HG03565 (cell line): ENCODE measurements at regions not wholly inside any gene's neighbourhood (a gene's known extent, or its start where the extent isn't known, plus 50 kb on each side); places are given as distances from the start of the nearest gene placed in this dataset.

Source experiments
- ATAC-seq: cut with Tn5 transposase; IDR thresholded peaks from one replicate; pipeline ENCODE4 v1.9.1; 2021; ENCODE audit warnings: mild to moderate bottlenecking, moderate library complexity; ENCODE audit not compliant: unreplicated experiment

DNA sequence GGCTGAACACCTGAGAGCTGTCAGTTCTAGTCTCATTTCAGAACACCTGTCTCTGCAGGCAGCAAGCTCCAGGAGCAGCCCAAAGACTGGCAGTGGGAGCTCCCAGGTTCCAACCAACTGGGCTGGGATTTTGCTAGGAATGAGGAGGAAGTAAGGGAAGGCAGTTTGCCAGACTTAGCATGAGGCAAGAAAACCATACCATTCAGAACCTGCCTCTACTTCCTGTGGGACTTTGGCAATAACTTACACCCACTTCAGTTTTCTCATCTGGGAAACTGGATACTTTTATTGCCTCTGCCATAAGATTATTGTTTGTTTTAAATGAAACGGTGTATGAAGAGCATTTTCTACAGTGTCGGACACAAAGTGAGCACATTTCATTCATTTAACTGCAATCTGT is 363.7 kb upstream of the ISX start:
- no peak for ATAC-seq

DNA sequence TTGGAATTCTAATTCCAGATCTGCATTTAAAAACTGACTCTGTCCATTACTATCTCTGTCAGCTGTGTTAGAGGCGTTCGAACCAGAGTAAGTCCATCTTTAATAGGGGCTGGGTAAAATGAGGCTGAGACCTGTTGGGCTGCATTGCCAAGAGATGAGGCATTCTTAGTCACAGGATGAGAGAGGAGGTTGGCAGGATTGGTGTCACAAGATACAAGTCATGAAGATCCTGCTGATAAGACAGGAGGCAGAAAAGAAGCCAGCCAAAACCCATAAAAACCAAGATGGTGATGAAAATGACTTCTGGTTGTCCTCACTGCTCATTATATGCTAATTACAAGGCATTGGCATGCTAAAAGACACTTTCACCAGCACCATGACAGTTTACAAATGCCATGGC is 356.3 kb upstream of the ISX start:
- no peak for ATAC-seq

DNA sequence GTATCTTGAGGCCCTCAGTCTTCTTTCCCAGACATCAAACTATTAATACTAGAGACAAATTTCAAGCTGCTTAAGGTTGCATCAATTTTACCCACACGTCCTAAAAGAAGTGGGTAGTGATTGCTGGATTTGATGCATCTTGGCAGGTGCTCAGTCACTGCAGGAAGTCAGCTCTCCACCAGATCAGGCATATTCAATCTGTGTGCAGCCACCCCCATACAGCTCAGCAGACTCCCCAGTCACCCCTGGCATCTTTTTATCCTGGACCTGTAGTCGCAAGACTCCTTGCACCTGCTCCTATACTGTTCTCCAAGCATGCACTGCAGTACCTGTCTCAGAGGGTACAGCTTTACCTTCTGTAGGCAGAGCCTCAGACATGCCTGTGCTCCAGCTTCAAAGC is 343.1 kb upstream of the ISX start:
- no peak for ATAC-seq

DNA sequence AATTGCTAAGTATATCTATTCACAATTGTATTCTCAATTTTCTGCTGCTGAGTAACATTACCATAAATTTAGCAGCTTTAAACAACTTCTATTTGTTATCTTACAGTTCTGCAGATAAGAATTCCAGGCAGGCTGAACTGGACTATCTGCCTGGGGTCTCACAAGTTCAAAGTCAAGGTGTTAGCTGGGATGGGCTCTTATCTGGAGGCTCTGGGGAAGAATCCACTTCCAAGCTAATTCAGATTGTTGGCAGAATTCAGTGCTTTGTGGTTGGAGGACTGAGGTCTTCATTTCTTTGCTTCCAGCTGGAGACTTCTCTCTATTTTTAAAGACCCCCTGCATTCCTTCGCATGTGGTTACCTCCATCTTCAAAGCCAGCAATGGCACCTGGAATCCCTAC is 329.9 kb upstream of the ISX start:
- no peak for ATAC-seq

DNA sequence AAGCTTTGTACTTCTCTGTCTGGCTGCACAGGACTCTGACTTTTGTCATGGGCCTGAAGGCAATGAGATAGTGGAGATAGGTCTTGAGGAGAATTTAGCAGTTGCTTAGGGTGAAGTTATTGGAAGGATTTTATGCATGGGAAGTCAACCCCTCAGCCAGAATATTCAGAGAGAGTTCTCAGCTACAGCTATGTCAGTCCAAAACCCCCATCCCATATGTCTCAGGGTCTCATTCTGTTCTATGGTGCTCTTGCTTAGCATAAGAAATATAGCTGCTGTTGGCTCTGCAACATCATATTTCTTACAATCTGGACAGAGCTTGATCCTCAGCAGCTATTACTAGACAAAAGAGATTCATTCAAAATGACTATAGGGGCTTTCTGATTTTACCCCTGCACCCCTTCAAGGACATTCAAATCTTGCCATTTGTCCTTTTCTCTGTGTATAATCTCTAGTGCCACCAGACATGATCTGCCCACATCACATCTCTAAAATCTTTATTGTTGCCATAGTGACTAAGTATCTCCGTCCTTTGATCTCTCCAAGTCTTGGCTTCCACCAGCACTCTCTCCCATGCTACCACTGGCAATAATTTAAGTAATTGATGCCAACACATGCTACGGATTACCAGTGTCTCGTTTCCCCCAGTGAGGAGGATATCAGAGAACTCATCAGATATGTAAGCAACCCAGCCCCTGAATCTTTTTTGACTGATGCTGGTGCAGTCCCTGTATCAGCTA is 327.1 kb upstream of the ISX start:
- no peak for ATAC-seq

DNA sequence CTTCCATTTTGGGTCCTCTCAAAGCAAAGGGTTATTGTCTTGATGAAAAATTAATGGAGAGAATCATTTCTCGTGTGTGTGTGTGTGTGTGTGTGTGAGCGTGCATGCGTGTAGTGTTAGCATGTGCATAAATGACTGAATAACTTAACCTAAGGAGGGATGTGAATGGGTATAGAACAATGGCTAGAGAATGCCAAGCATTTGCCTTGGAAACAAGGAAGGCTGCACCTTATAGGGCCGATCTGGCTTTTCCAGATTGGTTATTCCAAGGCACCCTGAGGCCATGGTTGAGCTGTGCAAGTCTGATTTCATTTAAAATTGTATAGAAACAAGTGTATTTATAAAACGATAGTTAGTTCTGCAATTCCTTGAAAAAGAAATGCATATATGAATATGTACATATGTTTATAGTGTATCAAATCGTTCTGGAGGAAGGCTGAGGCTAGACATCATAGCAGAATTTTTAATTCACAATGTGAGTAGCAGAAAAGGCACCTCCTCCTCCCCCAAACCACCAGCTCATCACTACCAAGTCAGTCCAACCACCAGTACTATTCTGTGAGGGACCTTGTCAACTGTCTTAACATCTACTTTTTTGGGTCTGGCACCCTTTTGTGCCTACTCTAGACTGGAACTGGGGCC is 322.7 kb upstream of the ISX start:
- no peak for ATAC-seq

DNA sequence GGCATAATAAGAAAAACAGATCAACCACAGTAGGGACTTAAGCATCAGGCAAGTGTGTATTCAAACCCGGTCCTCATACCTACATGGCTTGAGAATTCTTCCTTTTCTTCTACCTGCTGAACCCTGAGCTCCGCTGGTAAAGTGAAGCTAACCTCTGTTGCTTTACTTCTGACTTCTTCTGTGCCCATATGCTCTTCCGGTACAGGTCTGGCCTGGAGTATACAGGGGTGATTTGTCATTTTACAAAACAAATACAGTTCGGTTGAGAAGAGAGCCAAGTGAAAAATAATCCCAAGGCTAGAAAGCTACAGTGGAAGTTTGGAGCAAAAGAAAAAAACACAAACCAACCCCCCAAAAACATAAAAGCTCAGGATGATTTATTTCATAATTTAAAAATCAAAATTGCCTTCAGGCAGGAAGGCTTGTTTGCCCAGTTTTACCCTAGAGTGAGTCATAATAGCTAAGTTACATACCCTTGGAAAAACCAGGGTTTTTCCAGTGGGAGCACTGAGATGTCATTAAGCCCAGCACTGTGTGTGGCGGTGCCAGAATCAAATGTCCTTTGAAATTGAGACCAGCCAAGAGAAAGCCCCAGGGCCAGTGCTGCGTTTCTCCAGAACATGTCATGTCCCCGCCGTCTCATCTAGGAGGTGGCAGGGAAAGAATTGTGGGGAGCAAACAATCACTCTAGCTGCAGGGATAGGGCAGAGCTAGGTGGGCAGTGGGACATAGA is 305.5 kb upstream of the ISX start:
- ATAC-seq, result no peak

DNA sequence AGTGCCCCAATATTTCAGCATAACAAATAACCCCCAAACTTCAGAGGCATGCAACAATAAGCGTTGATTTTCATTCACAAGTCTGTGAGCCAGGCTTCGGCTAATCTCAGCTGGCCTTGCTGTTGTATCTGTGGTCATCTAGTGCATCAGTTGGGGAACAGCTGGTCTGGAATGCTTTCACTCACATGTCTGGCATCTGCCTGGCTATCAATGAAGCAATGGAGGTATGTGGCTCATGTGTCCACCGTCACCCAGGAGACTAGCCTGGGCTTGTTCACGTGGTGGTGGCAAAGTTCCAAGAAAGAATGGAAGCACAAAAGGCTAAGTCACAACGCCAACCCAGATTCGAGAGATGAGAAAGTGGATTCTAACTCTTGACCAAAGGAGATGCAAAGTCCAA is 304.8 kb upstream of the ISX start:
- ATAC-seq, result no peak

DNA sequence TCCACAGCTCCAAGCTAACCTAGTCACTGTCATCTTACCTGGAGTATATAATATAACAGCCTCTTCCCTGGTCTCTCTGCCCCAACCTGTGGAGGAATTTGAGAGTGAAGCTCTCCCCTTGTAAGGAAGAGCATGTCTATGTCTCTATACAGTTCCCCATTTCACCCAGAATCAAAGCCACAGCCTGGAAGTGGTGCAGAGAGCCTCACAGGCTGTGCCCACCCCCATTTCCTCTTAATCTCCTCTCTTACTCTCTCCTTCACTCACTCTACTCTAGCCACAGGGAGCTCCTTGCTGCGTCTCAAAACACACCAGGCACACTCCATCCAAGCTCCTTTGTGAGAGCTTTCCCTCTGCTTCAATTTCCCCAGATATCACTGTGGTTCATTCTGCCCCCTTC is 302.5 kb upstream of the ISX start:
- no peak for ATAC-seq

DNA sequence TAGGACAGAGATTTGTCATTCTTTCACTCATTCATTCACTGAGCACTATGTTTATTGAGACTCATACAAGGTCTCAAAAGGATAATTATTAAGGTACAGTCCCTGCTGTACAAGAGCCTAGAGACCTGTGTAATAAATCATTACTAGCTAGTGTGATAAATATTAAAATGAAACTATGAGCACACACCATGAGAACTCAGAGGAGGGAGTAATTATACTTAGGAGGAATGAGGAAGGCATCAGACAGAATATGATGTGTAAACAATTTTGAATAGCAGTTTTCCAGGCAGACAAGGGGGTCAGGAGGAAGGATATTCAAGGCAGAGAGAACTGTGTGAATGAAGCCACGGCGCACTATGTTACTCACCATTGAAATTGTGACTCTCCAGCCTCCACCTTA is 300.8 kb upstream of the ISX start:
- no peak for ATAC-seq

DNA sequence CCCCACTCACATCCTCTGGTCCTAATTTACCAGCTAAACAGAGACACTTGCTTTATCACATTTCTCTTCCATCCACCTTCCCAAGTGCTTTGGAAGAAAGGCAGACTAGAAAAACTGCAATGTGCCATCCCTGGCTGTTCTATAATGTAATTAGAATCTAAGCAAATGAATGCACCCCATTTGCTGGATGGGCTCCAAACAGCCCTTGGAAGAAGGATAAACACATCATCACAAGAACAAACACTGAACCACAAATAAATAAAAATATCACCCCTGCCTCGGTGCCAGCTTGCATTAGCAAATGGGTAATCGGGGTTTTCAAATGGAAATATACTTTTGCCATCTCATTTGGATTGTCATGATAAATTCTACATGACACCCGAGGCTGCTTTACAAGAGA is 296.6 kb upstream of the ISX start:
- no peak for ATAC-seq

DNA sequence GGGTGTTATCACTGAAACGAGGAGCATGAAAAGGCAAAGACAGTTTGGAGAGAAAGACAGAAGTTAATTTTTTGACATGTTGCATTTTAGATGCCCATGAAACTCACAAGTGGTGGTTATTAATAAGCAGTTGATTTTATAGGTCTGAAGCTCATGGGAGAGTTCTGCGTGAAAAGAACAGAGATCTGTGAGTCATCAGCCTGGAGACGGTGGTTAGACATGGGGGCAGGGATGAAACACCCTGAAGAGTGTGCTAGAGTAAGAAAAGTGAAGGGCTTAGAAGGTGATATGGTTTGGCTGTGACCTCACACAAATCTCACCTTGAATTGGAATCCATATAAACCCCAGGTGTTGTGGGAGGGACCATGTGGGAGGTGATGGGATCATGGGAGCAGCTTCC is 289.1 kb upstream of the ISX start:
- no peak for ATAC-seq

DNA sequence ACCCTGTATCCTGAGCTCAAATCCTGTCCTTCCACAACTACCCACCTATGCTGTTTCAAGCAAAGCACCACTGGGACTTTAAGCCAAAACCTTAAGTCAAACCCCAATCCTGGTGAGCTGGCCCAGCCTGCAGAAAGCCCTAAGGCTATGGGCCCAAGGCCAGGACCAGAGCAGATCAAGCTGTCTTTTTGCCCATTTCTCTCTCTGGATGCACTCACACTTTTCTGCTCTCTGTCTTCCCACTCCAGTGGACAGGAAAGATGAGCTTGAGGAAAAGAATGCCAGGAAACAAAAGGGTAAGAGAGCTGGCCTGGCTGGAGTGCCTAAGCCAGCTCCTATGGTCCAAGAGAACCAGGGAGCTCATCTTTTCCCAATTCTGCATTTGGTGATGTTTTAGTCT is 284.3 kb upstream of the ISX start:
- ATAC-seq, result no peak

DNA sequence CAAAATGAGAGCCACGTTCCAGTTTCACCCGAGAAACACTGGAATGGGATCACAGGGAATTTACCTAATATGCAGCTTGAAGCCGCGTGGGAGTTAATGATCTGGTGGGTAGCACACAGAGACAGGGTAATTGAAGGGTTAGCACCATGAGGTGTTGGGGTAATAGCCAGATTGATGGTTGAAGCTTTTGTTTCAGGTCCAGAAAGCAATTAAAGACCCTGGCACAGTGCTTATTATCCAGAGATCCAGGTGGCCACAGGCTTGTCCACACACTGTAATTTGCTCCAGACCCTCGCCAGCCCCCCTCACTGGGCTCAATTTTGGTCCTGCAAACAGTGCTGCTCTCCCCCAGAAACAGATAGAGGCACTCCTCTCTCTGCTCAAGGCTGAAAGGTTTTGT is 282.5 kb upstream of the ISX start:
- no peak for ATAC-seq

DNA sequence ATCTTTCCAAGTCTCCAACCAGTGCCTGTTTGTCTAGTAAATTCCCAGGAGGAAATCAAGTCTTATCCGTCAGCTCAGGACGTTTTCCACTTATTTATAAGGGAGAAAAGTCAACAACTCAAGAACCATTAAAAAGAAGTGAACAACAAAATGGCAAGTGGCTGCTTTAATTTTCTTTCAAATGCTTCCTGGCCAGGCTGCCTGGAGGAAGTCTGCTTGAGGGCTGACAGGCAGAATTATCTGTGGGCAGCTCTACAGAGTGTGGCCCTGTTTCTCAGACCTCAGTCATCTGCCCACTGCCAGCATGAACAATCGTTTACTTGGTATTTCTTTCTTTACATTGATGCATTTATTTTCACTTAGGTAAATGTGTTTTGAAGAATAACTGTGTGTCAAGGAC is 281.9 kb upstream of the ISX start:
- no peak for ATAC-seq

DNA sequence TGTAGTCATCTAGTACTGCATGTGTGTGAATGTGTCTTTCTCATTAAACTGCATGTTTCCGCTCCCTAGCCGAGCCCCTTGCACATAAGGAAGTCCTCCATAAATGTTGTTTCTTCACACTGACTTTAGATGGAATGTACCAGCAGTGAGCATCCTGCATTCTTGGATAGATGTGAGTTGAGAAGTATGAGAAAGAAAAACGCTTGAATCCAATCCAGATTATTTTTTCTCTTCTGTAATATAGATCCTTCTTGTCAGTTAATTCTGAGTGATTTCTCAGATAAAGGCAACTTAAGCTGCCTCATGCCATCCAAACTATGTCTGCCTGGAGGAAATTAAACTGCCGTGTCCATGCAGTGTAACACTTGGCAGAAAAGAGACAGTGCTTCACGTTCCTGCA is 268.1 kb upstream of the ISX start:
- no peak for ATAC-seq

DNA sequence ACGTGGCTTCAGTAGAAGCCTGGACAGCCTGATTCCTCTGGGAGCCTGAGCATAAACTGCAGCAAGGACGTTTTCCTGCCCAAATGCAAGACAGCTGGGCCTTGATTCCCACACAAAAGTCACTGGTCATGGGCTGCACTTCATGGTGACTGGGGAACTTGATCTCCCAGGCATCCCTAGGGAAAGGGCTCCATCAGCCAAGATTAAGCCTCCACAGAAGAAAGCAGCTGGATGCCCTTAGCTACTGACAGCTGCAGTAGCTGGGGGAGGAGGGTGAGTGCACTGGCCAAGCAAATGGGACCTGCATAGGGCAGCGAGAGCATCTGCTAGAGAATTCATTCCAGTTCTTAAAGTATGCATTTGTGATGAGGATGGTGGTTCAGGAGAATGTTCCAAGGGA is 267.4 kb upstream of the ISX start:
- no peak for ATAC-seq

DNA sequence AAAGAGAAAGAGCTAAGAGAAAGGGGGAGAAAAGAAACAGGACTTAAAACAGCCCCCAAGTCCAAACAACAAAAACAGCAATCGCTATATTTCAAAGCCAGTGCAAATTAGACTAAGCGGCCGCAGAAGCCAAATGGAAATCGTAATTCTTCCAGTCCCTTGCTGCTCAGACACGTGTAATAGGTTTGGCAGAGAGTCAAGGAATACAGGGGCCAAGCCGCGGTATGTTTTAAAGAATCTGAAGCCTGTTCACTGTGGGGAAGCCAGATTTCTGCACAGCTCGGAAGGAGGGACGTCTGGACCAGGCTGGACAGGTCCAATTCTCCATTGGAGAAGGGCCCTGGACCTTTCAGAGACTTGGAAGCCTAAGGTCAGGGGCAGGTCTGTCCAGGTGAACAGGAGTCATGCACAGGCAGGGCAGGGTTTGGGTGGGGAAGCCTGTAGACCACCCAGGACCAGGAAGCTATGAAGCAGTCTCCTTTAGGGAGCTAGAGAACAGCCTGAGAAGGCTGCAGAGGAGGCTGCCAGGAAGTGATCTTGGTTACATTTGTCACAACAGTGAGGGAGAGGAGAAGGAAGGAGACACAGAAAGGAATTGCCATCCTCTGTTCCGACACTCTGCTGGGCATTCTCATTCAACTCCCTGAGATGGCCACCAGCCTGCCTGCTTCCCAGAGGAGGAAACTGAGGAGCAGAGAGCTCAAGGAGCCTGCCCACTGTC is 265.5 kb upstream of the ISX start:
- no peak for ATAC-seq

DNA sequence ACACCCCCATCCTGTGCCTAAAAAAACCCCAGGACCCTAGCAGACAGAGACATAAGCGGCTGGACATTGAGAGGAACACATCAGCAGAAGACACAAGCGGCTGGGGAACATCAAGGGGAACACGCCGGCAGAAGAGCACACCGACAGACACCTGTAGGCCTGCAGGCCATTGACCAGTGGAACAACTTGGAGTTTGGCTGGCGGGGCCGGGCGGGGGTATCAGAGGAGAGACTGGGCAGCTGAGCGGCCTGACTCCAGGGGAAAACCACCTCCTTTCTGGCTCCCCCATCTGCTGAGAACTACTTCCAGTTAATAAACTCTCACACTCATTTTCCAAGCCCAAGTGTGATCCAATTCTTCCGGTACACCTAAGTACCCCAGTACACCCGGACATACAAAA is 264.7 kb upstream of the ISX start:
- ATAC-seq, result no peak

DNA sequence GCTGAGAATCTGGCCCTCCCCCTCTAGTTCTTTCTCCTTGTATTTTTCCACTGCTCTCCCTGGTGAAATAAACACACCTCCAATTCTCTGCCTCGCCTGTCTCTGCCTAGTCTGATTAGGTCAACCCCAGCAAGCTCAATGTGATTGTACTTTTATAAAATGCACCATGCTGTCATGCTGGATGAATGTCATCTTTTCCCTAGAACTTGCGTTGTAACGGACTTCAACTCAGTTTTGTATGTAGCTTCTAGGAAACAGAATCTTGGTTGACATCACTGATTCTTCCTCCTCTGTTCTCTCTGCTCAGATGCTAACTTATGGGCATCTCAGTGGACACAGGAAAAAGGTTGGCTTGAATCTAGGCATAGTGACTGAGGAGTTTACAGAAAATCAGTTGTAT is 261.9 kb upstream of the ISX start:
- no peak for ATAC-seq

DNA sequence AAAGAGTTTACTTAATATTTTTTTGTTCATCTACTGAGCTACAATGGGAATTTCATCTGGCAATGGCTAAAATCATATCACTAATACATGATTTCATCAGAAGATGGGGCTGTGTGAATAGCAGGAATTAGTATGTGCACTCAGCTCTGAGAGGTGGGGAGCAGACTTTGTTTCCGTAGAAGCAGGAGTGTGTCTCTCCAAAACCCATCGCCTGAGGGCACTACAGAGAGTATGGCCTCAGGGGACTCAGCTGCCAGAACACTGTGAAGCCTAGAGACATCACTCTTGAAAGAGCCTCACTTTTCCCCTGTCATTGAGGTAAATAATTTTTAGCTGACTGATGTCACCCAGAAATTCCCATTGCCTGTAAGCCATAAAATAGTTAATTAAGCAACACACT is 261.4 kb upstream of the ISX start:
- no peak for ATAC-seq

DNA sequence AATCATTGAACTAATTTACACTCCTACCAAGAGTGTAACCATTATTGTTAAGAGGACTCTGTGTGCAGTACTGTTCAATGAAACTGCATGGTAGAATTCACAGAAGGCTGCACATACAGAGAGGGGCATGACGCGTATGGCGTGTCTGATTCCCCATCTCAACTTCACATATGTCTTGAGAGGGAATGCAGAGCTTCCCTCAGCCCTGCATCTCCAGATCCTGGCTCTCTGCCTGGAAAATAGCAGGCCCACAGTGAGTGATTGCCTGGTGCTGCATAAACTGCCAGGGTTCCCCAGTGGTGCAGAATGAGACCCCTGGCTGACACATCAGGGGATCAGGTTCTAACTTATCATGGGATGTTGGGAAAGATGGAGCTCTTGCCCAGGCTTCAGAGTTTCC is 260.2 kb upstream of the ISX start:
- ATAC-seq, result no peak
